H1 (cell line): ENCODE measurements at regions not wholly inside any gene's neighbourhood (a gene's known extent, or its start where the extent isn't known, plus 50 kb on each side); places are given as distances from the start of the nearest gene placed in this dataset.

Experiments
- CTCF ChIA-PET: fragments of 300-600 bp; sonication (Branson Sonifier 250); formaldehyde crosslinking; loops from one replicate; lab custom pipeline; 2021; ENCODE audit not compliant: partially characterized antibody; lab: Charles Lee
- POLR2A ChIA-PET: fragments of 300-600 bp; sonication (Branson Sonifier 250); formaldehyde crosslinking; loops from one replicate; lab custom pipeline; 2021; ENCODE audit warnings: inconsistent platforms; ENCODE audit not compliant: partially characterized antibody; lab: Charles Lee
- DNase-seq, 2 experiments: peaks; one replicate each; pipeline versions ENCODE4 v3.0.0 to v3.0.0-alpha.2; 2010 to 2022; ENCODE audit warnings: low spot score in 2 of 2, low read depth in 1 of 2, mixed read lengths in 1 of 2
- FAIRE-seq: peaks from 2 replicates; lab custom pipeline; 2011; peaks lifted over from hg19 to GRCh38; lab: Jason Lieb, UNC
- H2AFZ ChIP-seq: 2 replicates; pipeline ENCODE4 v1.8.1; 2012; ENCODE audit warnings: low read length, inconsistent platforms
- H2AK5ac ChIP-seq: 2 replicates; pipeline ENCODE4 v1.6.1; 2013; ENCODE audit warnings: low read depth, low read length
- H2BK120ac ChIP-seq: replicated peaks from 2 replicates; pipeline ENCODE3; 2013; ENCODE audit warnings: low read depth, low read length, inconsistent platforms
- H2BK12ac ChIP-seq: 2 replicates; pipeline ENCODE4 v1.6.1; 2013; ENCODE audit warnings: low read depth, low read length
- H2BK15ac ChIP-seq: 2 replicates; pipeline ENCODE4 v1.6.1; 2013; ENCODE audit warnings: low read length
- H2BK20ac ChIP-seq: 2 replicates; pipeline ENCODE4 v1.6.1; 2013; ENCODE audit warnings: low read length
- H2BK5ac ChIP-seq: 2 replicates; pipeline ENCODE4 v1.6.1; 2013; ENCODE audit warnings: low read depth, low read length
- H3K14ac ChIP-seq: 2 replicates; pipeline ENCODE4 v1.6.1; 2013; ENCODE audit warnings: inconsistent platforms; ENCODE audit not compliant: insufficient read length
- H3K18ac ChIP-seq: 2 replicates; pipeline ENCODE4 v1.6.1; 2013; ENCODE audit warnings: low read length; ENCODE audit errors: extremely low read depth
- H3K23ac ChIP-seq: 2 replicates; pipeline ENCODE4 v1.6.1; 2013; ENCODE audit warnings: inconsistent platforms; ENCODE audit not compliant: insufficient read length
- H3K23me2 ChIP-seq: 2 replicates; pipeline ENCODE4 v1.6.1; 2013; ENCODE audit warnings: low read depth, low read length
- H3K27ac ChIP-seq: 2 replicates; pipeline ENCODE4 v1.6.1; 2011; ENCODE audit warnings: low read depth, low read length, inconsistent platforms
- H3K27me3 ChIP-seq, 4 experiments: replicated peaks in 1 of 4; 1 replicate in 1 of 4; 2 replicates in 3 of 4; pipeline versions ENCODE4 v1.6.1 to v1.8.1; 2011 to 2013; ENCODE audit warnings: low read length in 3 of 4, mild to moderate bottlenecking in 3 of 4, inconsistent platforms in 2 of 4, mixed read lengths in 2 of 4, moderate library complexity in 1 of 4; ENCODE audit not compliant: control insufficient read depth in 3 of 4, insufficient read depth in 3 of 4; ENCODE audit errors: extremely low read depth in 1 of 4
- H3K36me3 ChIP-seq, 4 experiments: 2 replicates each; pipeline versions ENCODE4 v1.6.1 to v1.8.1; 2011 to 2013; ENCODE audit warnings: mild to moderate bottlenecking in 4 of 4, low read length in 3 of 4, moderate library complexity in 2 of 4, control low read depth in 1 of 4, inconsistent platforms in 1 of 4; ENCODE audit not compliant: insufficient read depth in 4 of 4, control insufficient read depth in 2 of 4
- H3K4ac ChIP-seq: replicated peaks from 2 replicates; pipeline ENCODE3; 2013; ENCODE audit warnings: low read length, low read depth, mixed read lengths, inconsistent platforms; ENCODE audit not compliant: insufficient read length
- H3K4me1 ChIP-seq, 4 experiments: replicated peaks in 1 of 4; 1 replicate in 1 of 4; 2 replicates in 3 of 4; pipeline versions ENCODE4 v1.6.1 to v1.8.1; 2011 to 2013; ENCODE audit warnings: low read length in 3 of 4, inconsistent platforms in 2 of 4, mixed read lengths in 1 of 4; ENCODE audit not compliant: insufficient read depth in 4 of 4, control insufficient read depth in 3 of 4
- H3K4me2 ChIP-seq, 2 experiments: 2 replicates each; pipeline versions ENCODE4 v1.6.1 to v1.8.1; 2011 to 2013; ENCODE audit warnings: low read depth in 2 of 2, low read length in 2 of 2, control low read depth in 1 of 2, inconsistent platforms in 1 of 2, mild to moderate bottlenecking in 1 of 2; ENCODE audit not compliant: insufficient read depth in 1 of 2
- H3K4me3 ChIP-seq, 4 experiments: fragments of 200-600, 300-600 bp in 1 of 4; sonication (generic), shearing (Covaris generic), sonication (Bioruptor Twin) in 1 of 4; 2 replicates each; pipeline versions ENCODE4 v1.5.1 to v1.8.1; 2011 to 2016; ENCODE audit warnings: low read length in 4 of 4, low read depth in 3 of 4, control low read depth in 2 of 4, inconsistent platforms in 2 of 4, mild to moderate bottlenecking in 2 of 4, mixed read lengths in 1 of 4, moderate library complexity in 1 of 4; ENCODE audit not compliant: insufficient read depth in 2 of 4; ENCODE audit errors: extremely low read depth in 1 of 4
- H3K56ac ChIP-seq: replicated peaks from 2 replicates; pipeline ENCODE3; 2013; ENCODE audit warnings: low read depth, mild to moderate bottlenecking, mixed read lengths, low read length, inconsistent platforms; ENCODE audit not compliant: insufficient read length
- H3K79me1 ChIP-seq: 2 replicates; pipeline ENCODE4 v1.6.1; 2013; ENCODE audit warnings: low read depth, low read length, control low read depth
- H3K79me2 ChIP-seq, 2 experiments: 2 replicates each; pipeline versions ENCODE4 v1.6.1 to v1.8.1; 2012 to 2013; ENCODE audit warnings: low read length in 2 of 2, mild to moderate bottlenecking in 2 of 2, inconsistent platforms in 1 of 2; ENCODE audit not compliant: insufficient read depth in 2 of 2, control insufficient read depth in 1 of 2
- H3K9ac ChIP-seq, 4 experiments: replicated peaks in 1 of 4; 1 replicate in 1 of 4; 2 replicates in 3 of 4; pipeline versions ENCODE4 v1.6.1 to v1.8.1; 2011 to 2013; ENCODE audit warnings: low read depth in 3 of 4, low read length in 3 of 4, control low read depth in 2 of 4, mild to moderate bottlenecking in 2 of 4, moderate library complexity in 2 of 4, inconsistent platforms in 1 of 4; ENCODE audit errors: extremely low read depth in 1 of 4
- H3K9me3 ChIP-seq, 2 experiments: 2 replicates each; pipeline versions ENCODE4 v1.6.1 to v1.8.1; 2012 to 2013; ENCODE audit warnings: mild to moderate bottlenecking in 2 of 2, moderate library complexity in 2 of 2, control low read depth in 1 of 2, inconsistent platforms in 1 of 2, low read depth in 1 of 2, low read length in 1 of 2, mixed read lengths in 1 of 2; ENCODE audit not compliant: insufficient read depth in 2 of 2
- H4K20me1 ChIP-seq, 2 experiments: replicated peaks in 1 of 2; 2 replicates each; pipeline versions ENCODE3 to v1.8.1; 2011 to 2013; ENCODE audit warnings: inconsistent platforms in 2 of 2, low read length in 2 of 2, mild to moderate bottlenecking in 1 of 2; ENCODE audit not compliant: insufficient read depth in 2 of 2, control insufficient read depth in 1 of 2
- H4K5ac ChIP-seq: 2 replicates; pipeline ENCODE4 v1.6.1; 2013; ENCODE audit warnings: low read length, low read depth, mixed read lengths, inconsistent platforms; ENCODE audit not compliant: insufficient read length
- H4K8ac ChIP-seq: 2 replicates; pipeline ENCODE4 v1.8.0; 2013; ENCODE audit warnings: mild to moderate bottlenecking, moderate library complexity, low read length, inconsistent platforms; ENCODE audit not compliant: insufficient read depth; ENCODE audit errors: extremely low read depth
- H4K91ac ChIP-seq: replicated peaks from 2 replicates; pipeline ENCODE3; 2013; ENCODE audit warnings: low read length, mixed read lengths, inconsistent platforms; ENCODE audit not compliant: insufficient read length
- KDM4A ChIP-seq: IDR thresholded peaks from one replicate; pipeline ENCODE4 v1.7.1; 2012; ENCODE audit warnings: low read depth, mild to moderate bottlenecking, moderate library complexity, low read length, inconsistent platforms; ENCODE audit not compliant: severe bottlenecking
- SIN3A ChIP-seq, 2 experiments: IDR thresholded peaks in 1 of 2; conservative IDR thresholded peaks in 1 of 2; 2 replicates each; pipeline ENCODE4 v1.6.1; 2011 to 2012; ENCODE audit warnings: low read length in 2 of 2, improper control_type of control experiment in 1 of 2, low read depth in 1 of 2, mild to moderate bottlenecking in 1 of 2
- WGBS, 2 experiments: shearing (Covaris generic) in 1 of 2; methylation state at CpG; one replicate each; pipeline versions ENCODE4 v1.1.6 to v1.1.7; 2013 to 2015; ENCODE audit warnings: low lambda C conversion rate in 2 of 2, mixed read lengths in 2 of 2, inconsistent platforms in 1 of 2, low coverage in 1 of 2, missing lambda C conversion rate in 1 of 2; ENCODE audit not compliant: insufficient replicate concordance in 2 of 2, insufficient coverage in 1 of 2, insufficient read length in 1 of 2; ENCODE audit errors: extremely low coverage in 1 of 2, missing lambda C conversion rate in 1 of 2; 5-methylcytosine and 5-hydroxymethylcytosine counted together

- Histone ChIP-seq H4K20me1 (no peaks in the 10 kb centered on the region), H3K27ac (no peak overlapping the region), H2BK120ac (no peak overlapping the region), H4K8ac (no peak overlapping the region), H4K91ac (no peak overlapping the region), H3K4me3 (no peak overlapping the region), H3K9ac (no peak overlapping the region), H2BK5ac (no peak overlapping the region), H3K23ac (no peak overlapping the region), H3K4me1 (no peaks in the 10 kb centered on the region), H2AK5ac (no peak overlapping the region), H3K9me3 (peaks cover 2 to 6% of the 10 kb centered on the region in 2 experiments; a peak in 2 of 4 replicates), H2BK12ac (no peak overlapping the region), H3K56ac (no peak overlapping the region), H3K27me3 (no peaks in the 10 kb centered on the region), H3K18ac (no peak overlapping the region), H2BK20ac (no peak overlapping the region), H2AFZ (no peak overlapping the region), H3K79me1 (no peaks in the 10 kb centered on the region), H2BK15ac (no peak overlapping the region), H3K79me2 (no peaks in the 10 kb centered on the region), H3K23me2 (no peaks in the 10 kb centered on the region), H3K4ac (no peak overlapping the region), H3K14ac (no peak overlapping the region), H3K4me2 (no peak overlapping the region), H3K36me3 (no peaks in the 10 kb centered on the region), H4K5ac (no peak overlapping the region)
- FAIRE-seq (no peak), DNase-seq (no peak)
- WGBS, 2 experiments, result 90% methylated on average over 1 of the region's 1 CpG; no CpG with 5 or more reads in 1 of the 2 experiments
- POLR2A ChIA-PET, result no interaction called here
- TF ChIP-seq KDM4A (no peak), SIN3A (conservative IDR thresholded peaks at IDR 0.05 in 1 of 2, IDR thresholded peaks at IDR 0.05 in 1 of 2; ENCODE audit: low read depth in 1 of 2, low read length in 2 of 2) (no peak)
- CTCF ChIA-PET, result interaction anchor here (0.6 to 1.1 kb wide), 3 partner anchors 20 to 610 kb away, joined by 3 to 4 read pairs (median 3); no protein-coding TSS in a partner anchor
These were observed 179.9 kb downstream of the BTG1 start for GRCh38 chr12:91965781-91966180.
